GM21526 (cell line): ENCODE measurements at regions not wholly inside any gene's neighbourhood (a gene's known extent, or its start where the extent isn't known, plus 50 kb on each side); places are given as distances from the start of the nearest gene placed in this dataset.
"Not testable (repeated sequence)": the region's sequence is repeated elsewhere in the genome, so short reads cannot be mapped to it uniquely, and the experiment has no call there.

Experiments
- ATAC-seq: cut with Tn5 transposase; IDR thresholded peaks from one replicate; pipeline ENCODE4 v1.9.1; 2021; ENCODE audit warnings: moderate library complexity; ENCODE audit not compliant: unreplicated experiment, low FRiP score

GRCh38 chr3:27632431-27633223 lies 89.5 kb downstream of the EOMES start:
- peak; percentile 90 for ATAC-seq

DNA sequence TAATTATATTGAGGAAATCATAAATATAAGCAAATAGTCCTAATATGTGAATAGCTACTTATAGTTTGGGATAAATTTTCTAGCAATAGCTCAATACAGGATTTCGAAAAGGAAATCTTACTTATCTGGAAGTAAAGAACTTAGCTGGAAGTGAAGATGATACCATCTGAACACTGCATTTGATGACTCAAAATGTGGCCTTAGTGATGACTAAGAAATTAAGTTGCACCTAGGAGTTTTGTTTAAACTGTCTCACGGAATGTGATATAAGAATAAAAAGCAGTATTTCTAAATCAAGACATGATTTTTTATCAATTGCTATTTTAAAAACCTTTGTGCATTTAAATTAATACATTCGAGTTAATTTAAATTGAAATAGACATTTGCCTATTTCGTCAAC lies 91.2 kb downstream of the EOMES start:
- ATAC-seq = no peak

DNA sequence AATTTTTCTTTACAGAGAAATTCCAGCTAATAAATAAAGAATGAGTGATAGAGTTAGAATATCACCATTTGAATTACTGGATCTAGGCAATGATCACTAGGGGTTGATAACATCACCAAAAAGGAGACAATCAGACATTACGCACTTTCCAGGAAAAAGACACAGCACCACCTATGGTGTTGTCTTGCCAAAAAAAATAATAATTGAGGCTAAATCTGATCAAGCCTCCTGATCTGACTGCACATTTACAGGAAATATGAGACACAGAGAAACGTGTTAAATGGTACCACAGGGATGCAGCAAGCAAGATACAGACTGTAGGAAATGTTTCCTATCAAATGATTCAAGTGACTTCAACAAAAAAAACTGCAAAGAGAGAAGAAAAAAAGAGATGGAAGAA lies 92.8 kb downstream of the EOMES start:
- ATAC-seq = no peak

DNA sequence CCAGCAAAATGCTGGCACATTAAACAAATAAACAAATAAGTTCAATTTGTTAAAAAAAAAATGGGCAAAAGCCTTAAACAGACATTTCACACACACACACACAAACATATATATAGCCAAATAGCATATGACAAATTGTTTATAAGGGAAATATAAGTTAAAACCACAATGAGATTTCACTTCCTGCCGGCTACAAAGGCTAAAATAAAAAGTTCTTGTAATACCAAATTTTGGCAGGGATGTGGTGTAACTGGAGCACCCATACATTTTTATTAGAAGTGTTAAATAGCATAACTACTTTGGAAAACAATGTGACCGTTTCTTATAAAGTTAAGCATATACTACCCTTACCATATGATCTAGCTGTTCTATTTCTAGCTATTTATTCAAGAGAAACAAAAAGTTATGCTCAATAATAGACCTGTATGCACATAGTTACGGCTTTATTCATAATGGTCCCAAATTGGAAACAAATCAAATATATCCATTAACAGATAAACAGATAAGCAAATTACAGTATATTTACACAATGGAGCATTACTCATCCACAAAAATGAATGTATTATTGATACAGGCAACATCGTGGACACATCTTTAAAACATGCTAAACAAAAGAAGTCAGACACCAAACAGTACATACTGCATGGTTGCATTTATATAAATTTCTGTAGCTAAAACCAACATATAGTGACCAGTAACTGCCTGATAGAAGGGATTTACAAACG lies 93.9 kb downstream of the EOMES start:
- no peak for ATAC-seq

DNA sequence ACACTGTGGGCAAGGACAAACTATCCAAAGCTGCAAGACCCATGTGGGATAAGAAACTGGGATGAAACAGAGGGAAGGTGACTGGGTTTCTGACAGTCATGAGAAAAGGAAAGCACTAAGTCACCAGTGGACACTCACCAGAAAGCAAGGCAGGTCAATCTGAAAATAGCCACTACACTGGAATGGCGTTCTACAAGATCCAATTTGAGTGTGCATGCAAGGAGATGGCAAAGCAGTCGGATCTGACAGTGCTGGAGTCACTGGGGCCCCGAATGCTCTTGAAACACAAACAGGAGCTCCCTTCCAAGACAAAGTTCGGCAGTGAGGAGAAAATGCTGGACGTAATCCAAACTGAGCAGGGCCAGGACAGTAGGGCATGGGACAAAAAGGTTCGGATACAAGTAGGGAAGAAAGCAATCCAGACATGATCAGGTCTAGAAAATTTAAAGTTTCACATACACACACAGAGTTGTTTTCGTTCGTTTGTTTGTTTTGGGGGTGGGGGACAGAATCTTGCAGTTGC lies 95.5 kb downstream of the EOMES start:
- no peak for ATAC-seq

DNA sequence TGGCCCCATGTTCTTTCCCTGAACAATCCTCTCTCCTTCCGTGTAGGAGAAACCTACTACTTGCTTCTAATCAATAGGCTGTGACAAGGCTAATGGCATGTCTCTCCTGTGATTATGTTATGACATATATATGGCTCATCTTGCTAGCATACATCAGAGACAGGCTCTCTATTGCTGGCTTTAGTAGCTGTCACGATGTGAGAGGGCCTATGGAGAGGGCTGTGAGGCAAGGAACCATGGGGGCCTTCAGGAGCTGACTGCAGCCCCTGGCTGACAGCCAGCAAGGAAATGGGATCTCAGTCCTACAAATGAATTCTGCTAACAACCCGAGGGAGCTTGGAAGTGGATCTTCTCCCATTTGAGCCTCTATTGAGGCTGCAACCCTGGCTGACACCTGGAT lies 96.3 kb downstream of the EOMES start:
- no peak for ATAC-seq

- ATAC-seq = no peak
Observed at GRCh38 chr3:27623085-27623753, 98.9 kb downstream of the EOMES start.

DNA sequence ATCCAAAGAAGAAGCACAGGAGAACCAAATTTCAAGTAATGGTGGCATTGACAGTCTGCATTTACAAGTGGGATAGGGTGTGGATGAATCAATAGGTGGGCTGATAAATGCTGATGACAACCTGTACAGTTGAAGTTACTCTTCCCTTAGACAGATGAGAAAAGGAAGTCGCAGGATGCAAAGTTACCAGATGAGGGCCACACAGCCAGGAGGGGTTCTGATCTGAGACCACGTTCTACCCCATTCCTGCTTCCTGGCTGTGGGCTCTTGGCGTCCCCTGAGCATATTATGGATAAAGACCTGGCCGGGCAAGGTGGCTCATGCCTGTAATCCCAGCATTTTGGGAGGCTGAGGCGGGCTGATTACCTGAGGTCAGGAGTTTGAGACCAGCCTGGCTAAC lies 104.6 kb downstream of the EOMES start:
- ATAC-seq = no peak

GRCh38 chr3:27616031-27616430 lies 106.1 kb downstream of the EOMES start:
- ATAC-seq = no peak

- ATAC-seq = no peak
Observed at GRCh38 chr3:27615555-27615954, 106.6 kb downstream of the EOMES start.

DNA sequence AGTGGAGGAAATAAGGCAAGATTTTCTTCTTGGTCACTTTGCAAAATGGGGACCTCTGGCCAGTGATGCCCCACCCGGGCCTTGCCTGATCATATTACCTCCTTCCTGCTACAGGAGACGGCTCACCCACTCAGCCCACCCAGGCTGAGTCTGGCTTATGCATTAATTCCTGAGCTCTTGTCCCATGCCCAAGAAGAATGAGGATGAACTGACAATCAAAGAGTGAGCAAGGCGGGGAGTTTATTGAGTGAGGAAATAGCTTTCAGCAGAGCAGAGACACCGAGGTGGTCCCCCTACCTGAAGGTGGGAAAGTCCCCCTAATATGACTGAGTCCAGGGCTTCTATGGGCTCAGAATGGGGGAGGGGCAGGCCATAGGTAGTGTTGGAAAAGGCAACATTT lies 107.5 kb downstream of the EOMES start:
- ATAC-seq = no peak

DNA sequence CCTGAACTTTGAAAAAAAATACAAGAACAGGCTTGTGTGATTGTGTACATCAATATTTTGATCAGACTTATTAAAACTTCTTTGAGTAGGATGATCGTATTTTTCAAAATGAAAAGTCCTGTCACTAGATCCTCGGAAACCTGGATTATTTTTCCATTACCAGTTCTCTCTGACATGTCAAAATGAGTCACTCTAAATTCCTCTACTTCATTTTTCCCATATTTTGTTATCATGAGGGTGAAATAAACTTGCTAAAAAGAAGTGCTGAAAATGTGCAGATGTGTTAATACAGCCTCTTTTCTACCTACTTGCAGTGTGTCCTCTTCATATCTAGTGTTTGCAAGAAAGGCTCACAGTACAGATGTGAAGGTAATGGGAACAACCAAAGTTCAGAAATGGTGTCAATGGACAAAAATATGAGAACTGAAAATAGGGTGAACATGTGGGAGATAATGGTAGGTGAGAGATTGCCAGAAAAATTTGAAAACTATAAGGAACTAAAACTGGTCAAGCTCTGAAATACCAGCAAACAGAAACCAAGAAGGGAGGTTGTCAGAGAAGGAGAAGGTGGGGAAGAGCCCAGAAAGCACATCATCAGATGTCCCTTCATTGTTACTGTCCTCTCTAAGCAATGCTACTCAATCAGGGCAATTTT lies 108.2 kb downstream of the EOMES start:
- no peak for ATAC-seq

- ATAC-seq = peak; percentile 45
Observed at GRCh38 chr3:27610800-27611525, 111.2 kb downstream of the EOMES start.

- no peak for ATAC-seq
Observed at GRCh38 chr3:27607370-27607769, 114.8 kb downstream of the EOMES start.

DNA sequence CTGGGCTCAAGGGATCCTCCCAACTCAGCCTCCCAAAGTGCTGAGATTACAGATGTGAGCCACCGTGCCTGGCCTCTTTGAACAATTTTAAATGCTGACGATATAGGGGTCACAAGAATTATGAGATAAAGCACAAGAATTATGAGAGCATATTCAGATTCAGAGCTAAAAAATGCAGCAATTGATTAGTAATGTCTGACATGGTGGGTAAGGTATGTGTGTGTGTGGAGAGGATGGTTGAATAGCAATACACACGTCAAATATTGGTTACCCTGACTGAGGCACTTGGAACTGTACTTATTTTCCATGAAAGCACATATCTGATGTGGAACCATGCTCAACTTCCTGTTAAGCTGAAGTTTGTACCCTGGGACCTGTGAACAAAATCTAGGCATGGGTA lies 115.6 kb downstream of the EOMES start:
- no peak for ATAC-seq

DNA sequence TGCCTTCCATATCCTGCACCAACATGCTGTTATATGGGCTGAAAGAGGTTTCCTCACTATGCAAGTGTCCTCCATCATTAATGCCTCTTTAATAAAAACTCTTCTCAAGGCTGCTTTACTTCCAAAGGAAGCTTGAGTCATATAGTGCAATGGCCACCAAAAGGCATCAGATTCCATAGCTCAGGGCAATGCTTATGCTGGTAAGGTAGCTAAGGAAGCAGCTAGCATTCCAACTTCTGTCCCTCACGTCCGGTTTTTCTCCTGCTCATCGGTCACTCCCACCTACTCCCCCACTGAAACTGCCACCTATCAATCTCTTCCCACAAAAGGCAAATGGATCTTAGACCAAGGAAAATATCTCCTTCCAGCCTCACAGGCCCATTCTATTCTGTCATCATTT lies 117.1 kb upstream of the SLC4A7 start:
- ATAC-seq = not testable (repeated sequence)

- ATAC-seq = not testable (repeated sequence)
Observed at GRCh38 chr3:27599741-27600140, 115.6 kb upstream of the SLC4A7 start.

DNA sequence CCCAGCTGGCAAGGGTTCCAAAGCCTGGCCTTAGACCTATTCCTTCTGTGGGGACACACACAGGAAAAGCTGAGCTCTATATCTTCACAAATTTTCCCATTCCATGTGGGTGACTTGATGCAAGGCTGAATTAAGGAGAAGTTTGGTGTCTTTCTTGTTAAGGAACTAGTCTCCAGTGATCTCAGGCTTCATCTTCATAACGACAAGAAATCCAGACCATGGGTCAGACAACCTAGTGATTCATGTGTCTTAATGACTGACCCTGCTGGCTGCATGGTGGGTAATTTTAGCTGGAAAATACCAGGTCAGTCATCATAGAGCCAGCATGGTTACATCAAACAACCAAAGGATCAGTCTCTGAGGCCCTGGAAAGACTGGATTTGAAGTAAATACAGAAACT lies 112.7 kb upstream of the SLC4A7 start:
- no peak for ATAC-seq

DNA sequence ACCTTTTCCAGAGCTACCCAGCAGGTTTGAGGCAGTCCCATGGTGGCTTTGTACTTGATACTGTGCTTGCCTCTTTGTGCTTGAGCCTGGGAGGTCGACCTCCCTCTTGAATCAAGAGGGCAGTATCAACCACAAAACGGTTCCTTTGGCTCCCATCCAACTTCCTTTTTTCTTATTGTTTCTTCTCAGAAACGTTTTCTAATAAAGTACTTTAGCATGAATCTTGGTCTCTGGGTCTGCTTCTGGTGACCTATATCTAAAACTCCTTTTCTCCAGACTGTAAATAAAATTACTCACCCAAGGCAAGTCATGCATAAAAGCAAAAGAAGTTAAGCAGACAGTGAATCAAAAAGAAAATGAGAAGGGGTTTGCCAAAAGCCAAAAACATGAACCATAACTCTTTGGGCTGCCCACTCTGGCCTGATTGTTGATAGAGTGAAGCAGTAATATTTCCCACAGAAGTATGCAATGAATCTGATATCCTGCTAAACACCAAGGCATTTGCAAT lies 112.2 kb upstream of the SLC4A7 start:
- ATAC-seq = peak; percentile 54

GRCh38 chr3:27594096-27594690 lies 110.0 kb upstream of the SLC4A7 start:
- ATAC-seq = no peak
